ENCODE measurements at regions not wholly inside any gene's neighbourhood (a gene's known extent, or its start where the extent isn't known, plus 50 kb on each side); places are given as distances from the start of the nearest gene placed in this dataset.

DNA sequence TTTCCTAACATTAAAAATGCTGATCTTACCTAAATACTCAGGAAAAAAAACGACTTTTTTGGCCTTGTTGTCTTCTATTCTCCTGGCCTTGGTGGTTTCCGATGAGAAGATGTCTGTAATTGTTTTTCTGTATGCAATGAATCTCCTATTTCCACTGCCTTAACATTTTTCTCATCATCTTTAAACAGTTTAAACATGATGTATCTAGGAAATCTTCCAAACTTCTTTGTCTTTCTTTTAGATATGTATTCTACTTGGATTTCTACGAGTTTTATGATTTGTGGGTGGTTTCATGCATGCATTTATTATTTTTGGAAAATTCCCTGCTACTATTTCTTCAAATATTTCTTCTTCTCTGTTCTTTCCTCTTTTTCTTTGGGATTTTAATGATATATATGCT lies 288.6 kb upstream of the GYPC start:
- TF ChIP-seq, protein P1, sequence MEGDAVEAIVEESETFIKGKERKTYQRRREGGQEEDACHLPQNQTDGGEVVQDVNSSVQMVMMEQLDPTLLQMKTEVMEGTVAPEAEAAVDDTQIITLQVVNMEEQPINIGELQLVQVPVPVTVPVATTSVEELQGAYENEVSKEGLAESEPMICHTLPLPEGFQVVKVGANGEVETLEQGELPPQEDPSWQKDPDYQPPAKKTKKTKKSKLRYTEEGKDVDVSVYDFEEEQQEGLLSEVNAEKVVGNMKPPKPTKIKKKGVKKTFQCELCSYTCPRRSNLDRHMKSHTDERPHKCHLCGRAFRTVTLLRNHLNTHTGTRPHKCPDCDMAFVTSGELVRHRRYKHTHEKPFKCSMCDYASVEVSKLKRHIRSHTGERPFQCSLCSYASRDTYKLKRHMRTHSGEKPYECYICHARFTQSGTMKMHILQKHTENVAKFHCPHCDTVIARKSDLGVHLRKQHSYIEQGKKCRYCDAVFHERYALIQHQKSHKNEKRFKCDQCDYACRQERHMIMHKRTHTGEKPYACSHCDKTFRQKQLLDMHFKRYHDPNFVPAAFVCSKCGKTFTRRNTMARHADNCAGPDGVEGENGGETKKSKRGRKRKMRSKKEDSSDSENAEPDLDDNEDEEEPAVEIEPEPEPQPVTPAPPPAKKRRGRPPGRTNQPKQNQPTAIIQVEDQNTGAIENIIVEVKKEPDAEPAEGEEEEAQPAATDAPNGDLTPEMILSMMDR (IDR thresholded peaks at IDR 0.05; ENCODE audit: control insufficient read depth, extremely low read depth, insufficient read depth): no peak

DNA sequence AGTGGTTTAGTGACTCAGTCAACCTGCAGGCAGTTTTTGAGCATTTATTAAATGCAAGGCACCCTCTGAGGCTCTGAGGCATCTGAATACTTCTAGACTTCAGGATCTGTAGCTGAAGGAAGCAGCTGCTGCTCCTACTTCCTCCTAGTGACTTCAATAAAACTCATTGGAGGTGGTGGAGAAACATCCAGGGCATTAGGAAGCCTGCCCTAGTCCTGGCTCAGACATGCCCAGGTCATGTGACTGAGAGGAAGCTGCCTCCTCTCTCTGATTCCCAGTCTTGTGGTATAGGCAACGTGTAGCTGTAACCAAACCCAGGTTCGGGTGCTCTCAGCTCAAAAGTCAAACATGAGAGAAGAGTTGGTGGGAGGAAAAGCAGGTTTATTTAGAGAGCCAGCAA lies 287.2 kb upstream of the GYPC start:
- DNase-seq (ENCODE audit: low read depth): no peak
- no peak overlapping the region for H3K4me3 ChIP-seq (ENCODE audit: low read depth, low read length)
- TF ChIP-seq, protein P1 (IDR thresholded peaks at IDR 0.05; ENCODE audit: control insufficient read depth, extremely low read depth, insufficient read depth): no peak

More for the DNA sequence above, 288.6 kb upstream of the GYPC start:
- no peak overlapping the region for H3K4me3 ChIP-seq (ENCODE audit: low read depth, low read length)
- no peak for DNase-seq (ENCODE audit: low read depth)

DNA sequence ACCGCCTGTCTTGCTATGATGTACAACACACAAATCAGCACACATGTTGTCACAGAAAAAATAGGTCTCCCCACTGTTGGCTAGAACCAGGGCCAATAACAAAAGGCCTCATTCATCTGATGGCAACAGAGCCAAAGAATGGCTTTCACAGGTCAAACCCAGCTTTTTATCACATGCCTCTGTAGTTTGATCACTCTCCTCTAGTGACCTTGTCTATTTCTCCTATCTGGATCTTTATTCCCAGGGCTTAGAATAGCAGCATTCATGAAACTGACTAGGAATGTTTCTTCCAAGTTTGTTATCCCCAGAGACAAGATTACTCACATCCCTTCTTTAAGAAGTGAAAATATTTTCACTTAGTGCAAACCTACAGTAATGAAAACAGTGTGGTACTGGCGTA lies 285.8 kb upstream of the GYPC start:
- TF ChIP-seq, protein P1 (IDR thresholded peaks at IDR 0.05; ENCODE audit: control insufficient read depth, extremely low read depth, insufficient read depth): no peak
- no peak for DNase-seq (ENCODE audit: low read depth)
- H3K4me3 ChIP-seq (ENCODE audit: low read depth, low read length): no peak overlapping the region

DNA sequence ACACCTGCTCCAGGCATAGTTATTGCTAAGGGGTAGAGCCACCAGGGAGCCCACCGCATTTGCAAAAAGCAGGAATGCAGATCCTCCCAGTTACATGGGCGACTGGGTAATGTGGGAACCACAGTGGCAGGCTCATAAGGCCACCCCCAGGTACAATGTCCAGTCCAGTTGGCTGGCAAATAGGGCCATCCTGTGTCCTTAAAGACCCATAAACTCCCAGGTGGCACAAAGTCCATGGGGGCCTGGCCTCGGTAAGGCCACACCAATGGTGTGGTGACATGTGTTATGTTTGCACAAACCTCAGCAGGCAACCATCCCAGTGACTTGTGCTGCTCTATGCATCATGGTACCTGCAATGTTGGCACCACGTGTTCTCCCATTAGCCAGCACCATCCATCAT lies 283.6 kb upstream of the GYPC start:
- DNase-seq (ENCODE audit: low read depth): no peak
- TF ChIP-seq, protein P1 (IDR thresholded peaks at IDR 0.05; ENCODE audit: control insufficient read depth, extremely low read depth, insufficient read depth): no peak
- no peak overlapping the region for H3K4me3 ChIP-seq (ENCODE audit: low read depth, low read length)

DNA sequence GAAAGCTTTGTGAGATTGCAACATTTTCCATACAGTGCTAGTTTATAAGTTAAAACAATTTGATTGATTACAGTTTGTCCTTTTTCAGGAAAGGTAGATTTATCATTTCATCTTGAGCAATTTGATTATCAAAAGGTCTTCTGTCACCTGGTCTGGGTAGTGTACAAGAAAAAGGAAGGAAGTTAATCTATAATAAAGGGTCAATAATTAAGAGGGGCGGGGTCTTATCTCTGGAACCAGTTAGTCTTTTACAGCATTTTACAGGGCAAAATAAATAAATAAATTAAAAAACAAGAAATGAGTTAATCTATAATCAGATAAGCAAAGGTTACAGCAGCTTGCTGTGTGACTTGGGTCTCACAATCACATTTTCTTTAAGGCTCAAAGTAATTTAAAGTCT lies 277.8 kb upstream of the GYPC start:
- H3K4me3 ChIP-seq (ENCODE audit: low read depth, low read length): no peak overlapping the region
- TF ChIP-seq, protein P1 (IDR thresholded peaks at IDR 0.05; ENCODE audit: control insufficient read depth, extremely low read depth, insufficient read depth): no peak
- no peak for DNase-seq (ENCODE audit: low read depth)

DNA sequence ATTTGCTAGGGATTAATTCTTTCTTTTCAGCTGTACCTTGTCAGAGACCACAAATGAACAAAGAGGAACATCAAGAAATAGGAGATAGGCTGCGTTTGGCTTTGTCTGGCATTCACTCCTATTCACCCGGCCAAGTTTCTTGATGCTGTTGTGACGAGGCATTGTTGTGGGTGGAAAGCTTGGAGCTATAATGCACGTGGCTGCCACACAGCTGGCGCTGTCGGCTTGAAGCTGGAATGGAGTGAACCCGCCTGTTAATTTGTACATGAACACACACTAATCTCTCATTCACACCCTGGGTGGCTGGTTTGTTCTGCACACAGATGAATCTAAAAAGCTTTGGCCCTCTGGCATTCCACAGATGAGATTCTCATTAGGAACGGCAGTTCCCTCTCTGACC lies 274.9 kb upstream of the GYPC start:
- DNase-seq (ENCODE audit: low read depth): no peak
- TF ChIP-seq, protein P1 (IDR thresholded peaks at IDR 0.05; ENCODE audit: control insufficient read depth, extremely low read depth, insufficient read depth): no peak
- H3K4me3 ChIP-seq (ENCODE audit: low read depth, low read length): no peak overlapping the region

DNA sequence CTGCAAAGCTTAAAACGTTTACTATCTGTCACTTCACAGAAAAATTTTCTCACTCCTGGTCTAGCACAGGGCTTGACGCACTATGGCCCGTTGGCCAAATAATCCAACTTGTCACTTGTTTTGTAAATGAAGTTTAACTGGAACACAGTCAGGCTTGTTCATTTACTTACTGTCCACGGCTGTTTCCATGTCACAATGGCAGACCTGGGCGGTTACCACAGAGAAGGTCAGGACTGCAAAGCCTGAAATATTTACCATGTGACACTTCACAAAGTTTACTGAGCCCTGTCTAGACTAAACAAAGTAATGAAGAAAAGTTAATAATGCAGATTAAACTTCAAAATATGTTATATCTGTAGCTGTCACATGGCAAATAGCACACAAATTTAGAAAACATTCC lies 273.0 kb upstream of the GYPC start:
- no peak for DNase-seq (ENCODE audit: low read depth)
- TF ChIP-seq, protein P1 (IDR thresholded peaks at IDR 0.05; ENCODE audit: control insufficient read depth, extremely low read depth, insufficient read depth): no peak
- H3K4me3 ChIP-seq (ENCODE audit: low read depth, low read length): no peak overlapping the region
